H1 (cell line): ENCODE measurements at regions not wholly inside any gene's neighbourhood (a gene's known extent, or its start where the extent isn't known, plus 50 kb on each side); places are given as distances from the start of the nearest gene placed in this dataset.

Source experiments
- CTCF ChIA-PET: fragments of 300-600 bp; sonication (Branson Sonifier 250); formaldehyde crosslinking; loops from one replicate; lab custom pipeline; 2021; ENCODE audit not compliant: partially characterized antibody; lab: Charles Lee
- POLR2A ChIA-PET: fragments of 300-600 bp; sonication (Branson Sonifier 250); formaldehyde crosslinking; loops from one replicate; lab custom pipeline; 2021; ENCODE audit warnings: inconsistent platforms; ENCODE audit not compliant: partially characterized antibody; lab: Charles Lee
- DNase-seq, 2 experiments: peaks; one replicate each; pipeline versions ENCODE4 v3.0.0 to v3.0.0-alpha.2; 2010 to 2022; ENCODE audit warnings: low spot score in 2 of 2, low read depth in 1 of 2, mixed read lengths in 1 of 2
- FAIRE-seq: peaks from 2 replicates; lab custom pipeline; 2011; peaks lifted over from hg19 to GRCh38; lab: Jason Lieb, UNC
- H2AFZ ChIP-seq: 2 replicates; pipeline ENCODE4 v1.8.1; 2012; ENCODE audit warnings: low read length, inconsistent platforms
- H2AK5ac ChIP-seq: 2 replicates; pipeline ENCODE4 v1.6.1; 2013; ENCODE audit warnings: low read depth, low read length
- H2BK120ac ChIP-seq: replicated peaks from 2 replicates; pipeline ENCODE3; 2013; ENCODE audit warnings: low read depth, low read length, inconsistent platforms
- H2BK12ac ChIP-seq: 2 replicates; pipeline ENCODE4 v1.6.1; 2013; ENCODE audit warnings: low read depth, low read length
- H2BK15ac ChIP-seq: 2 replicates; pipeline ENCODE4 v1.6.1; 2013; ENCODE audit warnings: low read length
- H2BK20ac ChIP-seq: 2 replicates; pipeline ENCODE4 v1.6.1; 2013; ENCODE audit warnings: low read length
- H2BK5ac ChIP-seq: 2 replicates; pipeline ENCODE4 v1.6.1; 2013; ENCODE audit warnings: low read depth, low read length
- H3K14ac ChIP-seq: 2 replicates; pipeline ENCODE4 v1.6.1; 2013; ENCODE audit warnings: inconsistent platforms; ENCODE audit not compliant: insufficient read length
- H3K18ac ChIP-seq: 2 replicates; pipeline ENCODE4 v1.6.1; 2013; ENCODE audit warnings: low read length; ENCODE audit errors: extremely low read depth
- H3K23ac ChIP-seq: 2 replicates; pipeline ENCODE4 v1.6.1; 2013; ENCODE audit warnings: inconsistent platforms; ENCODE audit not compliant: insufficient read length
- H3K23me2 ChIP-seq: 2 replicates; pipeline ENCODE4 v1.6.1; 2013; ENCODE audit warnings: low read depth, low read length
- H3K27ac ChIP-seq: 2 replicates; pipeline ENCODE4 v1.6.1; 2011; ENCODE audit warnings: low read depth, low read length, inconsistent platforms
- H3K27me3 ChIP-seq, 4 experiments: replicated peaks in 1 of 4; 1 replicate in 1 of 4; 2 replicates in 3 of 4; pipeline versions ENCODE4 v1.6.1 to v1.8.1; 2011 to 2013; ENCODE audit warnings: low read length in 3 of 4, mild to moderate bottlenecking in 3 of 4, inconsistent platforms in 2 of 4, mixed read lengths in 2 of 4, moderate library complexity in 1 of 4; ENCODE audit not compliant: control insufficient read depth in 3 of 4, insufficient read depth in 3 of 4; ENCODE audit errors: extremely low read depth in 1 of 4
- H3K36me3 ChIP-seq, 4 experiments: 2 replicates each; pipeline versions ENCODE4 v1.6.1 to v1.8.1; 2011 to 2013; ENCODE audit warnings: mild to moderate bottlenecking in 4 of 4, low read length in 3 of 4, moderate library complexity in 2 of 4, control low read depth in 1 of 4, inconsistent platforms in 1 of 4; ENCODE audit not compliant: insufficient read depth in 4 of 4, control insufficient read depth in 2 of 4
- H3K4ac ChIP-seq: replicated peaks from 2 replicates; pipeline ENCODE3; 2013; ENCODE audit warnings: low read length, low read depth, mixed read lengths, inconsistent platforms; ENCODE audit not compliant: insufficient read length
- H3K4me1 ChIP-seq, 4 experiments: replicated peaks in 1 of 4; 1 replicate in 1 of 4; 2 replicates in 3 of 4; pipeline versions ENCODE4 v1.6.1 to v1.8.1; 2011 to 2013; ENCODE audit warnings: low read length in 3 of 4, inconsistent platforms in 2 of 4, mixed read lengths in 1 of 4; ENCODE audit not compliant: insufficient read depth in 4 of 4, control insufficient read depth in 3 of 4
- H3K4me2 ChIP-seq, 2 experiments: 2 replicates each; pipeline versions ENCODE4 v1.6.1 to v1.8.1; 2011 to 2013; ENCODE audit warnings: low read depth in 2 of 2, low read length in 2 of 2, control low read depth in 1 of 2, inconsistent platforms in 1 of 2, mild to moderate bottlenecking in 1 of 2; ENCODE audit not compliant: insufficient read depth in 1 of 2
- H3K4me3 ChIP-seq, 4 experiments: fragments of 200-600, 300-600 bp in 1 of 4; sonication (generic), shearing (Covaris generic), sonication (Bioruptor Twin) in 1 of 4; 2 replicates each; pipeline versions ENCODE4 v1.5.1 to v1.8.1; 2011 to 2016; ENCODE audit warnings: low read length in 4 of 4, low read depth in 3 of 4, control low read depth in 2 of 4, inconsistent platforms in 2 of 4, mild to moderate bottlenecking in 2 of 4, mixed read lengths in 1 of 4, moderate library complexity in 1 of 4; ENCODE audit not compliant: insufficient read depth in 2 of 4; ENCODE audit errors: extremely low read depth in 1 of 4
- H3K56ac ChIP-seq: replicated peaks from 2 replicates; pipeline ENCODE3; 2013; ENCODE audit warnings: low read depth, mild to moderate bottlenecking, mixed read lengths, low read length, inconsistent platforms; ENCODE audit not compliant: insufficient read length
- H3K79me1 ChIP-seq: 2 replicates; pipeline ENCODE4 v1.6.1; 2013; ENCODE audit warnings: low read depth, low read length, control low read depth
- H3K79me2 ChIP-seq, 2 experiments: 2 replicates each; pipeline versions ENCODE4 v1.6.1 to v1.8.1; 2012 to 2013; ENCODE audit warnings: low read length in 2 of 2, mild to moderate bottlenecking in 2 of 2, inconsistent platforms in 1 of 2; ENCODE audit not compliant: insufficient read depth in 2 of 2, control insufficient read depth in 1 of 2
- H3K9ac ChIP-seq, 4 experiments: replicated peaks in 1 of 4; 1 replicate in 1 of 4; 2 replicates in 3 of 4; pipeline versions ENCODE4 v1.6.1 to v1.8.1; 2011 to 2013; ENCODE audit warnings: low read depth in 3 of 4, low read length in 3 of 4, control low read depth in 2 of 4, mild to moderate bottlenecking in 2 of 4, moderate library complexity in 2 of 4, inconsistent platforms in 1 of 4; ENCODE audit errors: extremely low read depth in 1 of 4
- H3K9me3 ChIP-seq, 2 experiments: 2 replicates each; pipeline versions ENCODE4 v1.6.1 to v1.8.1; 2012 to 2013; ENCODE audit warnings: mild to moderate bottlenecking in 2 of 2, moderate library complexity in 2 of 2, control low read depth in 1 of 2, inconsistent platforms in 1 of 2, low read depth in 1 of 2, low read length in 1 of 2, mixed read lengths in 1 of 2; ENCODE audit not compliant: insufficient read depth in 2 of 2
- H4K20me1 ChIP-seq, 2 experiments: replicated peaks in 1 of 2; 2 replicates each; pipeline versions ENCODE3 to v1.8.1; 2011 to 2013; ENCODE audit warnings: inconsistent platforms in 2 of 2, low read length in 2 of 2, mild to moderate bottlenecking in 1 of 2; ENCODE audit not compliant: insufficient read depth in 2 of 2, control insufficient read depth in 1 of 2
- H4K5ac ChIP-seq: 2 replicates; pipeline ENCODE4 v1.6.1; 2013; ENCODE audit warnings: low read length, low read depth, mixed read lengths, inconsistent platforms; ENCODE audit not compliant: insufficient read length
- H4K8ac ChIP-seq: 2 replicates; pipeline ENCODE4 v1.8.0; 2013; ENCODE audit warnings: mild to moderate bottlenecking, moderate library complexity, low read length, inconsistent platforms; ENCODE audit not compliant: insufficient read depth; ENCODE audit errors: extremely low read depth
- H4K91ac ChIP-seq: replicated peaks from 2 replicates; pipeline ENCODE3; 2013; ENCODE audit warnings: low read length, mixed read lengths, inconsistent platforms; ENCODE audit not compliant: insufficient read length
- EP300 ChIP-seq, 2 experiments: IDR thresholded peaks; 1 replicate in 1 of 2; 2 replicates in 1 of 2; pipeline ENCODE4 v1.6.1; 2011 to 2012; ENCODE audit warnings: low read depth in 2 of 2, low read length in 2 of 2, mild to moderate bottlenecking in 2 of 2, borderline replicate concordance in 1 of 2, inconsistent platforms in 1 of 2, moderate library complexity in 1 of 2
- JUN ChIP-seq: IDR thresholded peaks from 2 replicates; pipeline ENCODE4 v1.6.1; 2011; ENCODE audit warnings: low read depth, mild to moderate bottlenecking, improper control_type of control experiment, low read length
- PHF8 ChIP-seq: fragments of 200-600 bp; sonication (generic); conservative IDR thresholded peaks from 2 replicates; pipeline ENCODE4 v1.7.1; 2012; ENCODE audit warnings: low read depth, mild to moderate bottlenecking, inconsistent platforms, low read length, moderate library complexity
- RAD21 ChIP-seq, 2 experiments: IDR thresholded peaks in 1 of 2; conservative IDR thresholded peaks in 1 of 2; 2 replicates each; pipeline ENCODE4 v1.6.1; 2011; ENCODE audit warnings: low read depth in 2 of 2, low read length in 2 of 2, improper control_type of control experiment in 1 of 2, inconsistent platforms in 1 of 2, mild to moderate bottlenecking in 1 of 2, moderate library complexity in 1 of 2
- whole genome bisulfite sequencing, 2 experiments: shearing (Covaris generic) in 1 of 2; methylation state at CpG; one replicate each; pipeline versions ENCODE4 v1.1.6 to v1.1.7; 2013 to 2015; ENCODE audit warnings: low lambda C conversion rate in 2 of 2, mixed read lengths in 2 of 2, inconsistent platforms in 1 of 2, low coverage in 1 of 2, missing lambda C conversion rate in 1 of 2; ENCODE audit not compliant: insufficient replicate concordance in 2 of 2, insufficient coverage in 1 of 2, insufficient read length in 1 of 2; ENCODE audit errors: extremely low coverage in 1 of 2, missing lambda C conversion rate in 1 of 2; 5-methylcytosine and 5-hydroxymethylcytosine counted together

- Histone ChIP-seq H2AFZ (no peak overlapping the region), H2AK5ac (no peak overlapping the region), H3K9me3 (no peaks in the 10 kb centered on the region), H2BK20ac (no peak overlapping the region), H2BK15ac (no peak overlapping the region), H2BK120ac (no peak overlapping the region), H3K79me1 (no peaks in the 10 kb centered on the region), H3K4me3 (no peak overlapping the region), H3K4me1 (no peaks in the 10 kb centered on the region), H3K27me3 (no peaks in the 10 kb centered on the region), H3K9ac (no peak overlapping the region), H4K91ac (no peak overlapping the region), H3K4me2 (no peak overlapping the region), H4K8ac (no peak overlapping the region), H4K20me1 (no peaks in the 10 kb centered on the region), H3K79me2 (no peaks in the 10 kb centered on the region), H3K4ac (no peak overlapping the region), H2BK5ac (no peak overlapping the region), H3K27ac (no peak overlapping the region), H2BK12ac (no peak overlapping the region), H3K23me2 (no peaks in the 10 kb centered on the region), H3K23ac (no peak overlapping the region), H3K36me3 (no peaks in the 10 kb centered on the region), H3K14ac (no peak overlapping the region), H3K18ac (no peak overlapping the region), H3K56ac (no peak overlapping the region), H4K5ac (no peak overlapping the region)
- POLR2A ChIA-PET, result no interaction called here
- TF ChIP-seq JUN (no peak), RAD21 (IDR thresholded peaks at IDR 0.05 in 1 of 2, conservative IDR thresholded peaks at IDR 0.05 in 1 of 2; ENCODE audit: low read depth in 2 of 2, low read length in 2 of 2) (no peak), EP300 (IDR thresholded peaks at IDR 0.05; ENCODE audit: borderline replicate concordance in 1 of 2, low read depth in 2 of 2, low read length in 2 of 2) (no peak), PHF8 (no peak)
- 82% methylated on average over 1 of the region's 1 CpG; no CpG with 5 or more reads in 1 of the 2 experiments for WGBS, 2 experiments
- FAIRE-seq (no peak), DNase-seq (no peak)
- CTCF ChIA-PET, result no interaction called here
Observed at GRCh38 chr11:127592371-127592770, 591.8 kb upstream of the KIRREL3 start.
